ENCODE measurements at regions not wholly inside any gene's neighbourhood (a gene's known extent, or its start where the extent isn't known, plus 50 kb on each side); places are given as distances from the start of the nearest gene placed in this dataset.

GRCh38 chr16:73853968-73854367 is 442.6 kb upstream of the PSMD7 start:
- no peak for DNase-seq (ENCODE audit: insufficient read length, low spot score)
- no peak for TF ChIP-seq CTCF (IDR thresholded peaks at IDR 0.05; ENCODE audit: insufficient read depth, missing control alignments)
- FAIRE-seq = no peak

GRCh38 chr16:73852561-73852960 is 444.1 kb upstream of the PSMD7 start:
- no peak for FAIRE-seq
- TF ChIP-seq CTCF (IDR thresholded peaks at IDR 0.05; ENCODE audit: insufficient read depth, missing control alignments) = no peak
- DNase-seq (ENCODE audit: insufficient read length, low spot score) = no peak

GRCh38 chr16:73848993-73849392 is 447.6 kb upstream of the PSMD7 start:
- no peak for FAIRE-seq

GRCh38 chr16:73847090-73847489 is 449.5 kb upstream of the PSMD7 start:
- FAIRE-seq (no peak), DNase-seq (ENCODE audit: insufficient read length, low spot score) (no peak)
- TF ChIP-seq CTCF (IDR thresholded peaks at IDR 0.05; ENCODE audit: insufficient read depth, missing control alignments) = no peak

More at GRCh38 chr16:73848993-73849392, 447.6 kb upstream of the PSMD7 start:
- TF ChIP-seq CTCF (IDR thresholded peaks at IDR 0.05; ENCODE audit: insufficient read depth, missing control alignments) = no peak
- no peak for DNase-seq (ENCODE audit: insufficient read length, low spot score)

GRCh38 chr16:73846356-73846755 is 450.3 kb upstream of the PSMD7 start:
- no peak for TF ChIP-seq CTCF (IDR thresholded peaks at IDR 0.05; ENCODE audit: insufficient read depth, missing control alignments)
- DNase-seq (ENCODE audit: insufficient read length, low spot score) = no peak
- no peak for FAIRE-seq

GRCh38 chr16:73846007-73846330 is 450.6 kb upstream of the PSMD7 start:
- DNase-seq (ENCODE audit: insufficient read length, low spot score) (no peak), FAIRE-seq (no peak)
- TF ChIP-seq CTCF (IDR thresholded peaks at IDR 0.05; ENCODE audit: insufficient read depth, missing control alignments) = no peak

GRCh38 chr16:73845238-73846006 is 451.2 kb upstream of the PSMD7 start:
- TF ChIP-seq CTCF (IDR thresholded peaks at IDR 0.05; ENCODE audit: insufficient read depth, missing control alignments) = no peak
- FAIRE-seq = no peak
- DNase-seq (ENCODE audit: insufficient read length, low spot score) = no peak
